WTC11 (cell line): ENCODE measurements at regions not wholly inside any gene's neighbourhood (a gene's known extent, or its start where the extent isn't known, plus 50 kb on each side); places are given as distances from the start of the nearest gene placed in this dataset.

Experiments
- ATAC-seq: fragments of 200-7000 bp; cut with Tn5 transposase; 2 replicates; pipeline ENCODE4 v1.10.0; 2021; ENCODE audit warnings: mild to moderate bottlenecking, moderate library complexity
- CTCF ChIA-PET: fragments of 300-600 bp; sonication (Branson Sonifier 250); formaldehyde crosslinking; loops from one replicate; lab custom pipeline; 2021; ENCODE audit warnings: antibody characterized with exemption; lab: Charles Lee
- POLR2A ChIA-PET: fragments of 350-600 bp; sonication (Branson Sonifier 250); formaldehyde crosslinking; loops from one replicate; lab custom pipeline; 2021; ENCODE audit warnings: antibody characterized with exemption; lab: Charles Lee
- DNase-seq: peaks from one replicate; pipeline ENCODE4 v3.0.0; 2021; ENCODE audit warnings: low spot score
- H3K27ac Mint-ChIP-seq: 2 replicates; pipeline ENCODE4 v1.8.0; 2021; ENCODE audit warnings: mixed read lengths
- H3K27me3 Mint-ChIP-seq: 2 replicates; pipeline ENCODE4 v1.8.0; 2021; ENCODE audit warnings: low read depth, mild to moderate bottlenecking, moderate library complexity, mixed read lengths
- H3K36me3 Mint-ChIP-seq: 2 replicates; pipeline ENCODE4 v1.8.0; 2021; ENCODE audit warnings: mixed read lengths
- H3K4me1 Mint-ChIP-seq: 2 replicates; pipeline ENCODE4 v1.8.0; 2022; ENCODE audit warnings: mixed read lengths
- H3K4me3 Mint-ChIP-seq: 2 replicates; pipeline ENCODE4 v1.8.0; 2021; ENCODE audit warnings: mild to moderate bottlenecking, moderate library complexity, mixed read lengths
- H3K9me3 Mint-ChIP-seq: 2 replicates; pipeline ENCODE4 v1.8.0; 2021; ENCODE audit warnings: mixed read lengths
- CDX4 ChIP-seq: fragments of 250-450 bp; sonication (Bioruptor Pico); IDR thresholded peaks from 2 replicates; pipeline ENCODE4 v1.9.0; 2021; ENCODE audit warnings: moderate library complexity, mild to moderate bottlenecking, inconsistent platforms, borderline replicate concordance
- FOXK1 ChIP-seq: sonication (generic); formaldehyde crosslinking; IDR thresholded peaks from 2 replicates; pipeline ENCODE4 v1.8.0; 2022; ENCODE audit warnings: mild to moderate bottlenecking, moderate library complexity, missing genetic modification reagents
- FOXP1 ChIP-seq: sonication (generic); formaldehyde crosslinking; IDR thresholded peaks from 2 replicates; pipeline ENCODE4 v1.8.0; 2022; ENCODE audit warnings: missing genetic modification reagents, mild to moderate bottlenecking, moderate library complexity, borderline replicate concordance
- FOXP4 ChIP-seq: sonication (generic); formaldehyde crosslinking; IDR thresholded peaks from 2 replicates; pipeline ENCODE4 v1.8.0; 2022; ENCODE audit warnings: mild to moderate bottlenecking, missing genetic modification reagents
- NFYB ChIP-seq: sonication (generic); formaldehyde crosslinking; conservative IDR thresholded peaks from 2 replicates; pipeline ENCODE4 v1.8.0; 2022; ENCODE audit warnings: low read depth, missing genetic modification reagents
- SMAD3 ChIP-seq: sonication (generic); formaldehyde crosslinking; IDR thresholded peaks from 2 replicates; pipeline ENCODE4 v1.8.0; 2022; ENCODE audit warnings: missing genetic modification reagents, mild to moderate bottlenecking, borderline replicate concordance
- TEAD1 ChIP-seq: sonication (generic); formaldehyde crosslinking; IDR thresholded peaks from 2 replicates; pipeline ENCODE4 v1.8.0; 2022; ENCODE audit warnings: mild to moderate bottlenecking, missing genetic modification reagents
- TP53 ChIP-seq: sonication (generic); formaldehyde crosslinking; IDR thresholded peaks from 2 replicates; pipeline ENCODE4 v1.8.1; 2023; ENCODE audit warnings: mild to moderate bottlenecking, missing genetic modification reagents
- ZNF219 ChIP-seq: sonication (generic); formaldehyde crosslinking; IDR thresholded peaks from 2 replicates; pipeline ENCODE4 v1.8.0; 2023; ENCODE audit warnings: missing genetic modification reagents, mild to moderate bottlenecking, borderline replicate concordance
- ZNF232 ChIP-seq: sonication (generic); formaldehyde crosslinking; IDR thresholded peaks from 2 replicates; pipeline ENCODE4 v1.8.0; 2022; ENCODE audit warnings: mild to moderate bottlenecking, missing genetic modification reagents
- ZNF416 ChIP-seq: fragments of 250-450 bp; sonication (Bioruptor Pico); IDR thresholded peaks from 2 replicates; pipeline ENCODE4 v1.9.0; 2021; ENCODE audit warnings: mild to moderate bottlenecking, inconsistent platforms
- ZNF425 ChIP-seq: fragments of 250-450 bp; sonication (Bioruptor Pico); conservative IDR thresholded peaks from 2 replicates; pipeline ENCODE4 v1.9.0; 2021; ENCODE audit warnings: mild to moderate bottlenecking
- ZNF512 ChIP-seq: sonication (generic); formaldehyde crosslinking; IDR thresholded peaks from 2 replicates; pipeline ENCODE4 v1.8.1; 2022; ENCODE audit warnings: missing genetic modification reagents, borderline replicate concordance
- ZSCAN18 ChIP-seq: fragments of 250-450 bp; sonication (Bioruptor Pico); IDR thresholded peaks from 2 replicates; pipeline ENCODE4 v2.1.2; 2022; ENCODE audit warnings: mild to moderate bottlenecking, moderate library complexity
- TF ChIP-seq, protein P1 (sequence below): sonication (generic); formaldehyde crosslinking; IDR thresholded peaks from 2 replicates; pipeline ENCODE4 v1.8.1; 2022; ENCODE audit warnings: mild to moderate bottlenecking, moderate library complexity, missing genetic modification reagents
- TF ChIP-seq, protein P2 (sequence below): fragments of 250-450 bp; sonication (Bioruptor Pico); IDR thresholded peaks from 2 replicates; pipeline ENCODE4 v1.9.0; 2021; ENCODE audit warnings: mild to moderate bottlenecking
- TF ChIP-seq, protein P3 (sequence below): sonication (generic); formaldehyde crosslinking; IDR thresholded peaks from 2 replicates; pipeline ENCODE4 v1.8.0; 2022; ENCODE audit warnings: mild to moderate bottlenecking, missing genetic modification reagents
- TF ChIP-seq, protein P4 (sequence below): fragments of 250-450 bp; sonication (Bioruptor Pico); IDR thresholded peaks from 2 replicates; pipeline ENCODE4 v1.9.0; 2021; ENCODE audit warnings: mild to moderate bottlenecking

DNA sequence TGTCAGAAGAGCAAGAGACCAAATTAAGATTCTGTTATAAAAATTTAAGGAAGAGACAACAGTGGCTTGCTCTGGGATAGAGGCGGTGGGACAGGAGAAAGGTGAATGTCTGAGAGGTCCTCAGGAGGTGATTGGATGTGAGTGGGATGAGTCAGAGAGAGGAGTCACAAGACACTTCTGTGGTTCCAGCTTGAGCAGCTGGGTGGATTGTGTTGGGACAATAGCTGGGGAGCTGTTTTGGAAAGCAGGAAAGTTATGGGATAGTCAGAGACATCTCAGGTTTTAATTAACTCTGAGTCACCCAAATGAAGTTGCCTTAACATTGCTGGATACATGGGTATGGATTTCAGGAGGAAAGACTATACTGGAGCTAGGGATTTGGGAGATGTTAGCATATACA, 218.0 kb upstream of the TRIB2 start:
- Mint-ChIP-seq H3K9me3 (no peaks in the 10 kb centered on the region), H3K36me3 (no peaks in the 10 kb centered on the region), H3K27me3 (no peaks in the 10 kb centered on the region), H3K4me3 (no peak overlapping the region), H3K27ac (no peak overlapping the region), H3K4me1 (peaks cover 3% of the 10 kb centered on the region; the same call in 1 of the 2 replicates)
- ChIA-PET CTCF (interaction anchor here (1.3 kb wide), 1 partner anchor 509 kb away, joined by 3 read pairs; no protein-coding TSS in a partner anchor), POLR2A (no interaction called here)
- TF ChIP-seq FOXK1 (CRISPR knock-in tag) (no peak), SMAD3 (CRISPR knock-in tag) (no peak), TP53 (CRISPR knock-in tag) (no peak), ZNF512 (CRISPR knock-in tag) (no peak), NFYB (CRISPR knock-in tag) (no peak), TEAD1 (CRISPR knock-in tag) (no peak), ZNF416 (no peak), ZSCAN18 (no peak)
- TF ChIP-seq, protein P1, sequence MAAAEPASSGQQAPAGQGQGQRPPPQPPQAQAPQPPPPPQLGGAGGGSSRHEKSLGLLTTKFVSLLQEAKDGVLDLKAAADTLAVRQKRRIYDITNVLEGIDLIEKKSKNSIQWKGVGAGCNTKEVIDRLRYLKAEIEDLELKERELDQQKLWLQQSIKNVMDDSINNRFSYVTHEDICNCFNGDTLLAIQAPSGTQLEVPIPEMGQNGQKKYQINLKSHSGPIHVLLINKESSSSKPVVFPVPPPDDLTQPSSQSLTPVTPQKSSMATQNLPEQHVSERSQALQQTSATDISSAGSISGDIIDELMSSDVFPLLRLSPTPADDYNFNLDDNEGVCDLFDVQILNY (CRISPR knock-in tag) = no peak
- TF ChIP-seq, protein P2, sequence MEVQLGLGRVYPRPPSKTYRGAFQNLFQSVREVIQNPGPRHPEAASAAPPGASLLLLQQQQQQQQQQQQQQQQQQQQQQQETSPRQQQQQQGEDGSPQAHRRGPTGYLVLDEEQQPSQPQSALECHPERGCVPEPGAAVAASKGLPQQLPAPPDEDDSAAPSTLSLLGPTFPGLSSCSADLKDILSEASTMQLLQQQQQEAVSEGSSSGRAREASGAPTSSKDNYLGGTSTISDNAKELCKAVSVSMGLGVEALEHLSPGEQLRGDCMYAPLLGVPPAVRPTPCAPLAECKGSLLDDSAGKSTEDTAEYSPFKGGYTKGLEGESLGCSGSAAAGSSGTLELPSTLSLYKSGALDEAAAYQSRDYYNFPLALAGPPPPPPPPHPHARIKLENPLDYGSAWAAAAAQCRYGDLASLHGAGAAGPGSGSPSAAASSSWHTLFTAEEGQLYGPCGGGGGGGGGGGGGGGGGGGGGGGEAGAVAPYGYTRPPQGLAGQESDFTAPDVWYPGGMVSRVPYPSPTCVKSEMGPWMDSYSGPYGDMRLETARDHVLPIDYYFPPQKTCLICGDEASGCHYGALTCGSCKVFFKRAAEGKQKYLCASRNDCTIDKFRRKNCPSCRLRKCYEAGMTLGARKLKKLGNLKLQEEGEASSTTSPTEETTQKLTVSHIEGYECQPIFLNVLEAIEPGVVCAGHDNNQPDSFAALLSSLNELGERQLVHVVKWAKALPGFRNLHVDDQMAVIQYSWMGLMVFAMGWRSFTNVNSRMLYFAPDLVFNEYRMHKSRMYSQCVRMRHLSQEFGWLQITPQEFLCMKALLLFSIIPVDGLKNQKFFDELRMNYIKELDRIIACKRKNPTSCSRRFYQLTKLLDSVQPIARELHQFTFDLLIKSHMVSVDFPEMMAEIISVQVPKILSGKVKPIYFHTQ (CRISPR knock-in tag) = no peak
- ATAC-seq (no peak), DNase-seq (no peak)

DNA sequence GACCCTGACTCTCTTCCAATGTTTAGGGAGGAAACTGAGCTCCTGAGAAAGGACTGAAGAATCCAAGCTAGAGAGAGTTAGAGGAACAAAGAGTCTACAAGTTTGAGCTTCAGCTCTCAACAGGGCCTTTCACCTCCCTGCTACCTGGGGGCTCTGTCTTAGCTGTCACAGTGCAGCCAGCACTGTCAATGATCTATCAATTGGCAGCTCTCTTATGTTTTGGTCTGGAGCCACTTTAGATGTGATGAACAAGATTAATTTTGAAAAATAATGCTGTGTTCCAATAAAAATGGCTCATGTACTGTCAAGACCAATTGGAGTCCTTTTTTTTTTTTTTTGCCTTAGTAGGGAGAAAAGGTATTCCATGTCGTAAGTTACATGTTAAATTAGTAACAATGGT, 215.8 kb upstream of the TRIB2 start:
- ATAC-seq = no peak
- TF ChIP-seq, protein P2 (CRISPR knock-in tag) = no peak
- TF ChIP-seq FOXP4 (CRISPR knock-in tag) = no peak
- TF ChIP-seq CDX4 (CRISPR knock-in tag) = no peak
- TF ChIP-seq, protein P3, sequence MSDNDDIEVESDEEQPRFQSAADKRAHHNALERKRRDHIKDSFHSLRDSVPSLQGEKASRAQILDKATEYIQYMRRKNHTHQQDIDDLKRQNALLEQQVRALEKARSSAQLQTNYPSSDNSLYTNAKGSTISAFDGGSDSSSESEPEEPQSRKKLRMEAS (CRISPR knock-in tag) = no peak
- TF ChIP-seq, protein P4, sequence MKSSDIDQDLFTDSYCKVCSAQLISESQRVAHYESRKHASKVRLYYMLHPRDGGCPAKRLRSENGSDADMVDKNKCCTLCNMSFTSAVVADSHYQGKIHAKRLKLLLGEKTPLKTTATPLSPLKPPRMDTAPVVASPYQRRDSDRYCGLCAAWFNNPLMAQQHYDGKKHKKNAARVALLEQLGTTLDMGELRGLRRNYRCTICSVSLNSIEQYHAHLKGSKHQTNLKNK (CRISPR knock-in tag) = no peak
- TF ChIP-seq ZNF425 (CRISPR knock-in tag) = no peak
- TF ChIP-seq FOXP1 (CRISPR knock-in tag) = no peak
- TF ChIP-seq ZNF232 (CRISPR knock-in tag) = no peak
- TF ChIP-seq ZNF219 = no peak

More for the DNA sequence above, 215.8 kb upstream of the TRIB2 start:
- Mint-ChIP-seq H3K27ac (no peak overlapping the region), H3K27me3 (no peaks in the 10 kb centered on the region), H3K9me3 (peaks cover 4% of the 10 kb centered on the region), H3K36me3 (no peaks in the 10 kb centered on the region), H3K4me1 (peaks cover 8% of the 10 kb centered on the region), H3K4me3 (no peak overlapping the region)
- CTCF ChIA-PET = interaction anchor here (1.5 kb wide), 1 partner anchor 46 kb away, joined by 7 read pairs; no protein-coding TSS in a partner anchor
- POLR2A ChIA-PET = interaction anchor here (0.7 kb wide), 1 partner anchor 243 kb away, joined by 4 read pairs; no protein-coding TSS in a partner anchor
- no peak for DNase-seq
